Endodermal cell (in vitro differentiated cells): ENCODE measurements at regions not wholly inside any gene's neighbourhood (a gene's known extent, or its start where the extent isn't known, plus 50 kb on each side); places are given as distances from the start of the nearest gene placed in this dataset.
"Not testable (repeated sequence)": the region's sequence is repeated elsewhere in the genome, so short reads cannot be mapped to it uniquely, and the experiment has no call there.

Experiments
- DNase-seq: peaks from one replicate; pipeline ENCODE4 v3.0.0-alpha.2; 2017
- H3K27ac ChIP-seq: 2 replicates; pipeline ENCODE4 v1.5.1; 2013; ENCODE audit warnings: mild to moderate bottlenecking, low read depth, low read length, moderate library complexity
- H3K27me3 ChIP-seq: 2 replicates; pipeline ENCODE4 v1.6.1; 2013; ENCODE audit warnings: mild to moderate bottlenecking, low read length, moderate library complexity; ENCODE audit not compliant: insufficient read depth, control insufficient read depth, poor library complexity, severe bottlenecking
- H3K36me3 ChIP-seq: 2 replicates; pipeline ENCODE4 v1.7.0; 2013; ENCODE audit warnings: mild to moderate bottlenecking, low read length, moderate library complexity; ENCODE audit not compliant: control insufficient read depth, insufficient read depth
- H3K4me1 ChIP-seq: one replicate; pipeline ENCODE4 v1.7.0; 2013; ENCODE audit warnings: low read length; ENCODE audit not compliant: control insufficient read depth, insufficient read depth
- H3K4me3 ChIP-seq: 2 replicates; pipeline ENCODE4 v1.5.1; 2013; ENCODE audit warnings: mild to moderate bottlenecking, low read length, moderate library complexity
- H3K9ac ChIP-seq: 2 replicates; pipeline ENCODE4 v1.6.1; 2013; ENCODE audit warnings: mild to moderate bottlenecking, low read length, moderate library complexity; ENCODE audit not compliant: poor library complexity, severe bottlenecking; ENCODE audit errors: extremely low read depth
- H3K9me3 ChIP-seq: 2 replicates; pipeline ENCODE4 v1.6.1; 2013; ENCODE audit warnings: mild to moderate bottlenecking, low read length, moderate library complexity; ENCODE audit not compliant: control insufficient read depth
- H3K27ac Mint-ChIP-seq: 2 replicates; pipeline ENCODE4 v1.8.0; 2020; ENCODE audit warnings: mixed read lengths
- H3K27me3 Mint-ChIP-seq: 2 replicates; pipeline ENCODE4 v1.8.0; 2021; ENCODE audit warnings: mild to moderate bottlenecking, mixed read lengths; ENCODE audit not compliant: insufficient read depth
- H3K36me3 Mint-ChIP-seq: 2 replicates; pipeline ENCODE4 v1.8.0; 2020; ENCODE audit warnings: low read depth, mixed read lengths
- H3K4me1 Mint-ChIP-seq: 2 replicates; pipeline ENCODE4 v1.8.0; 2020; ENCODE audit warnings: mixed read lengths
- H3K4me3 Mint-ChIP-seq: 2 replicates; pipeline ENCODE4 v1.8.0; 2020; ENCODE audit warnings: mild to moderate bottlenecking, moderate library complexity, mixed read lengths
- H3K9me3 Mint-ChIP-seq: 2 replicates; pipeline ENCODE4 v1.8.0; 2020; ENCODE audit warnings: mild to moderate bottlenecking, mixed read lengths
- WGBS, 2 experiments: methylation state at CpG; one replicate each; pipeline versions ENCODE4 v1.1.5 to v1.1.7; 2013; ENCODE audit warnings: missing lambda C conversion rate in 2 of 2, mixed read lengths in 1 of 2; ENCODE audit not compliant: insufficient coverage in 1 of 2, insufficient read length in 1 of 2; 5-methylcytosine and 5-hydroxymethylcytosine counted together
- TF ChIP-seq, protein P1 (sequence below): fragments of 200-600 bp; sonication (generic); conservative IDR thresholded peaks from 2 replicates; pipeline ENCODE4 v1.5.0; 2021; ENCODE audit warnings: antibody characterized with exemption, mild to moderate bottlenecking

DNA sequence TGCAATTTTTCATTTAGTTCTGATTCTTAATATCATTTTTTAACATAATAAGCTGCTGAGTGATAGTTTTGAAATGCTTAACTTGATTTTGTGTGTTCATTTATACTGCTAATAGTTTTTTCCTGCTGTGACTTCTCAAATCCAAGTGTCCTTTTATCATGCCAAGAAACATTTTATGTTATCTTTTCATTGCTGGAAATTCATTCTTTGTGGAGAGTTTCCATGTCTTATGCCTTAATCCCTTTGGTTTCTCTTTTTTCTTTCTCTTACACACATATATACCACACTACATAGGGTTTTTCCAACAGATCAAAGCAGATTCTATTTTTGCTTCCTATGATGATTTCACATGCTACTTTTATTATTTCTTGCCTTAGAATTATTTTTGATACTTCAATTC lies 981.1 kb downstream of the SLC6A15 start:
- H3K27me3 ChIP-seq, result no peaks in the 10 kb centered on the region
- DNase-seq, result no peak
- no peaks in the 10 kb centered on the region for H3K4me1 ChIP-seq
- no peaks in the 10 kb centered on the region for H3K9me3 Mint-ChIP-seq
- H3K4me3 Mint-ChIP-seq, result no peak overlapping the region
- H3K27ac Mint-ChIP-seq, result no peak overlapping the region
- no peaks in the 10 kb centered on the region for H3K27me3 Mint-ChIP-seq
- TF ChIP-seq, protein P1, sequence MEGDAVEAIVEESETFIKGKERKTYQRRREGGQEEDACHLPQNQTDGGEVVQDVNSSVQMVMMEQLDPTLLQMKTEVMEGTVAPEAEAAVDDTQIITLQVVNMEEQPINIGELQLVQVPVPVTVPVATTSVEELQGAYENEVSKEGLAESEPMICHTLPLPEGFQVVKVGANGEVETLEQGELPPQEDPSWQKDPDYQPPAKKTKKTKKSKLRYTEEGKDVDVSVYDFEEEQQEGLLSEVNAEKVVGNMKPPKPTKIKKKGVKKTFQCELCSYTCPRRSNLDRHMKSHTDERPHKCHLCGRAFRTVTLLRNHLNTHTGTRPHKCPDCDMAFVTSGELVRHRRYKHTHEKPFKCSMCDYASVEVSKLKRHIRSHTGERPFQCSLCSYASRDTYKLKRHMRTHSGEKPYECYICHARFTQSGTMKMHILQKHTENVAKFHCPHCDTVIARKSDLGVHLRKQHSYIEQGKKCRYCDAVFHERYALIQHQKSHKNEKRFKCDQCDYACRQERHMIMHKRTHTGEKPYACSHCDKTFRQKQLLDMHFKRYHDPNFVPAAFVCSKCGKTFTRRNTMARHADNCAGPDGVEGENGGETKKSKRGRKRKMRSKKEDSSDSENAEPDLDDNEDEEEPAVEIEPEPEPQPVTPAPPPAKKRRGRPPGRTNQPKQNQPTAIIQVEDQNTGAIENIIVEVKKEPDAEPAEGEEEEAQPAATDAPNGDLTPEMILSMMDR, result no peak
- no peak overlapping the region for H3K4me3 ChIP-seq
- H3K9ac ChIP-seq, result no peak overlapping the region
- H3K4me1 Mint-ChIP-seq, result no peaks in the 10 kb centered on the region
- H3K36me3 ChIP-seq, result no peaks in the 10 kb centered on the region
- H3K36me3 Mint-ChIP-seq, result no peaks in the 10 kb centered on the region
- H3K27ac ChIP-seq, result no peak overlapping the region
- peaks cover 7% of the 10 kb centered on the region for H3K9me3 ChIP-seq

DNA sequence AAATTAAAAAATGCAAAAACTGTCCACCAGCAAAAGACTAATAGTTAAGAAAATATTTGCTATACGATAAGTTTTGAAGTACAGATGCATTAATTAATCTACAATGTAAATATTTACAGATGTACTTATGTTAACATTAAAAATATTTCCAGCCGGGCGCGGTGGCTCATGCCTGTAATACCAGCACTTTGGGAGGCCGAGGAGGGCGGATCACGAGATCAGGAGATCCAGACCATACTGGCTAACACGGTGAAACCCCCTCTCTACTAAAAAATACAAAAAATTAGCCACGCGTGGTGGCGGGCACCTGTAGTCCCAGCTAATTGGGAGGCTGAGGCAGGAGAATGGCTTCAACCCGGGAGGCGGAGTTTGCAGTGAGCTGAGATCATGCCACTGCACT lies 982.8 kb downstream of the SLC6A15 start:
- H3K9me3 Mint-ChIP-seq, H3K9ac ChIP-seq, H3K36me3 Mint-ChIP-seq, H3K27me3 Mint-ChIP-seq, H3K27me3 ChIP-seq, H3K4me1 ChIP-seq, H3K36me3 ChIP-seq, H3K4me3 Mint-ChIP-seq, DNase-seq, H3K27ac ChIP-seq, H3K9me3 ChIP-seq, H3K27ac Mint-ChIP-seq, H3K4me3 ChIP-seq, H3K4me1 Mint-ChIP-seq: not testable (repeated sequence)
- 96 to 100% methylated on average over 4 to 12 of the region's 13 CpGs for WGBS, 2 experiments

DNA sequence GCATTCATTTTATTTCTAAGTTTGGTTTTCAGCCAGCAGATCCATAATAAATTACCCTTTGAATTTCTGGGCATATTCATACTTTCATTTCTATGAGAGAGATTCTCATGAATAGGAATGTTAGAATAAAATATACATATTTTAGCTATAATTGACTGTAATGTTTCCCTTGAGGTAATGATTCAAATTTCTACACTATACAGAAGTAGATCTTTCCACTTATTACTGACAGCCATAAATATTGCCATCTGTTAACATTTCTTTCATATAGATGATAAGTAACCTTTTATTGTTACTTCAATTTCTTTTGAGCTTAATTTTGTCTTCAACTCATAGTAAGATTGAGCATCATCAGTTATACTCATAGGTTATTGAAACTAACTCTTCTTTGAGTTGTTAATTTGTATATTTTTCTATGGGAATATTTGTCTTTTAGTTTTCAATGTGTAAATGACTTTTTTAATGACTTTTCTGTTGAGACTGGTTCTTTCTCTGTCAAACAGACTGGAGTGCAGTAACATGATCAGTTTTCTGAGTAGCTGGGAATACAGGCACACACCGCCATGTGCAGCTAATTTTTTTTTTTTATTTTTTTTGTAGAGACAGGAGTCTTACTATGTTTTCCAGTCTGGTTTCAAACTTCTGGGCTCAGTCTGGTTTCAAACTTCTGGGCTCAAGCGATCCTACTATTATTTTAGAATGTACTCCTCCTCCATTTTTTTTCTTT lies 991.6 kb downstream of the SLC6A15 start:
- H3K27ac Mint-ChIP-seq, result no peak overlapping the region
- TF ChIP-seq, protein P1, result no peak
- H3K27me3 ChIP-seq, result no peaks in the 10 kb centered on the region
- no peak overlapping the region for H3K9ac ChIP-seq
- no peaks in the 10 kb centered on the region for H3K4me1 ChIP-seq
- DNase-seq, result no peak
- no peaks in the 10 kb centered on the region for H3K9me3 Mint-ChIP-seq
- H3K36me3 Mint-ChIP-seq, result no peaks in the 10 kb centered on the region
- H3K4me3 ChIP-seq, result no peak overlapping the region
- H3K36me3 ChIP-seq, result no peaks in the 10 kb centered on the region
- no peaks in the 10 kb centered on the region for H3K27me3 Mint-ChIP-seq
- no peaks in the 10 kb centered on the region for H3K9me3 ChIP-seq
- H3K4me3 Mint-ChIP-seq, result no peak overlapping the region
- H3K27ac ChIP-seq, result no peak overlapping the region
- no peaks in the 10 kb centered on the region for H3K4me1 Mint-ChIP-seq
- WGBS, 2 experiments, result 89 to 100% methylated on average over 1 to 2 of the region's 2 CpGs

DNA sequence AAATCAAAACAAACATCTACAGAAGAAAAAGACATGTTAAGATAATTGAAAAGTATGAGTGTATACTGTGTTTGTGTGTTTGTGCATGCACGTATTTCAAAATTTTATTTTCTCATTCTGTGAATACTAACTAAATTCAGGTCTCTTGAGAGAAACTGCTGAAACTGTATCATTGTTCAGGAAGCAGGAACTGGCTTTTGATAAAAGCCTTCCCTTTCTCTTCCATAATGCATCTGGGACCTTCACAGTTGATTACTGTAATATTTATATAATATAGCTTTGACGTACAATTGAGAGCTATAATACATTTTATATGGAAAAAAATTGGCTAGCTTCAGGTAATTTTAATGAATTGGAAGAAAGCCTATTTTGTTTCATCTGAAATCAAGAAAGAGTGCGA lies 993.5 kb downstream of the SLC6A15 start:
- Histone ChIP-seq H3K9me3 (no peaks in the 10 kb centered on the region), H3K4me1 (no peaks in the 10 kb centered on the region), H3K27ac (no peak overlapping the region), H3K36me3 (no peaks in the 10 kb centered on the region), H3K27me3 (no peaks in the 10 kb centered on the region), H3K4me3 (no peak overlapping the region), H3K9ac (no peak overlapping the region)
- H3K4me3 Mint-ChIP-seq, result no peak overlapping the region
- H3K27me3 Mint-ChIP-seq, result no peaks in the 10 kb centered on the region
- H3K9me3 Mint-ChIP-seq, result no peaks in the 10 kb centered on the region
- DNase-seq, result no peak
- no peaks in the 10 kb centered on the region for H3K4me1 Mint-ChIP-seq
- WGBS, 2 experiments, result 94% methylated on average over 2 of the region's 3 CpGs; no CpG with 5 or more reads in 1 of the 2 experiments
- H3K36me3 Mint-ChIP-seq, result no peaks in the 10 kb centered on the region
- TF ChIP-seq, protein P1, result no peak
- H3K27ac Mint-ChIP-seq, result no peak overlapping the region
